Activated gamma-delta T cell (primary cell): ENCODE measurements at regions not wholly inside any gene's neighbourhood (a gene's known extent, or its start where the extent isn't known, plus 50 kb on each side); places are given as distances from the start of the nearest gene placed in this dataset.

Source experiments
- DNase-seq: peaks from one replicate; lab custom pipeline; 2025; lab: John Stamatoyannopoulos, UW

- no peak for DNase-seq
Observed at GRCh38 chr18:37762076-37762621, 196.6 kb upstream of the CELF4 start.

- no peak for DNase-seq
Observed at GRCh38 chr18:37754141-37754540, 188.5 kb upstream of the CELF4 start.

- no peak for DNase-seq
Observed at GRCh38 chr18:37742436-37742835, 176.8 kb upstream of the CELF4 start.

GRCh38 chr18:37741032-37741623 lies 175.5 kb upstream of the CELF4 start:
- DNase-seq = no peak

GRCh38 chr18:37734406-37734805 lies 168.8 kb upstream of the CELF4 start:
- DNase-seq = no peak

GRCh38 chr18:37729716-37730115 lies 164.1 kb upstream of the CELF4 start:
- no peak for DNase-seq

- no peak for DNase-seq
Observed at GRCh38 chr18:37724206-37724605, 158.6 kb upstream of the CELF4 start.

GRCh38 chr18:37721544-37722522 lies 156.2 kb upstream of the CELF4 start:
- DNase-seq = no peak

- no peak for DNase-seq
Observed at GRCh38 chr18:37720663-37721062, 155.1 kb upstream of the CELF4 start.

GRCh38 chr18:37717656-37718055 lies 152.1 kb upstream of the CELF4 start:
- no peak for DNase-seq

- DNase-seq = no peak
Observed at GRCh38 chr18:37717098-37717497, 151.5 kb upstream of the CELF4 start.

GRCh38 chr18:37716106-37716735 lies 150.6 kb upstream of the CELF4 start:
- DNase-seq = no peak

- no peak for DNase-seq
Observed at GRCh38 chr18:37714691-37715090, 149.1 kb upstream of the CELF4 start.

- DNase-seq = no peak
Observed at GRCh38 chr18:37712776-37713175, 147.2 kb upstream of the CELF4 start.

GRCh38 chr18:37711766-37712505 lies 146.3 kb upstream of the CELF4 start:
- DNase-seq = no peak

- DNase-seq = no peak
Observed at GRCh38 chr18:37710726-37711125, 145.1 kb upstream of the CELF4 start.

- DNase-seq = no peak
Observed at GRCh38 chr18:37709740-37710139, 144.1 kb upstream of the CELF4 start.

GRCh38 chr18:37705016-37705415 lies 139.4 kb upstream of the CELF4 start:
- DNase-seq = no peak

GRCh38 chr18:37702841-37703240 lies 137.2 kb upstream of the CELF4 start:
- no peak for DNase-seq

- DNase-seq = no peak
Observed at GRCh38 chr18:37701967-37702366, 136.4 kb upstream of the CELF4 start.

- DNase-seq = no peak
Observed at GRCh38 chr18:37698508-37699040, 133.0 kb upstream of the CELF4 start.

GRCh38 chr18:37694516-37694915 lies 128.9 kb upstream of the CELF4 start:
- DNase-seq = no peak
